PFSK-1 (cell line): ENCODE measurements at regions not wholly inside any gene's neighbourhood (a gene's known extent, or its start where the extent isn't known, plus 50 kb on each side); places are given as distances from the start of the nearest gene placed in this dataset.

Experiments
- FOXP2 ChIP-seq: optimal IDR thresholded peaks from 2 replicates; pipeline ENCODE3; 2011; ENCODE audit warnings: borderline replicate concordance, control low read depth, inconsistent platforms; ENCODE audit not compliant: insufficient read depth; ENCODE audit errors: extremely low read length, extremely low read depth
- POLR2AphosphoS5 ChIP-seq: IDR thresholded peaks from 2 replicates; pipeline ENCODE4 v1.6.1; 2012; ENCODE audit warnings: low read depth, mild to moderate bottlenecking, control low read depth, low read length, moderate library complexity
- REST ChIP-seq, 2 experiments: IDR thresholded peaks; 2 replicates each; pipeline versions ENCODE4 v1.6.1 to v1.8.0; 2011 to 2012; ENCODE audit warnings: low read depth in 2 of 2, low read length in 2 of 2, control low read depth in 1 of 2, inconsistent platforms in 1 of 2, mild to moderate bottlenecking in 1 of 2, moderate library complexity in 1 of 2; ENCODE audit not compliant: insufficient read depth in 1 of 2
- SIN3A ChIP-seq: IDR thresholded peaks from 2 replicates; pipeline ENCODE4 v1.6.1; 2012; ENCODE audit warnings: mild to moderate bottlenecking, low read length, moderate library complexity, borderline replicate concordance; ENCODE audit not compliant: insufficient read depth
- TAF1 ChIP-seq: IDR thresholded peaks from 2 replicates; pipeline ENCODE4 v1.6.1; 2012; ENCODE audit warnings: low read length, control low read depth, borderline replicate concordance; ENCODE audit not compliant: insufficient read depth

GRCh38 chr4:72629540-72629939 is 60.5 kb upstream of the ADAMTS3 start:
- TF ChIP-seq SIN3A (no peak), FOXP2 (no peak), POLR2AphosphoS5 (no peak), REST (IDR thresholded peaks at IDR 0.05; ENCODE audit: insufficient read depth in 1 of 2, low read depth in 2 of 2, low read length in 2 of 2) (no peak), TAF1 (no peak)

GRCh38 chr4:72627723-72628122 is 58.7 kb upstream of the ADAMTS3 start:
- TF ChIP-seq FOXP2 (no peak), TAF1 (no peak), SIN3A (no peak), POLR2AphosphoS5 (no peak), REST (IDR thresholded peaks at IDR 0.05; ENCODE audit: insufficient read depth in 1 of 2, low read depth in 2 of 2, low read length in 2 of 2) (no peak)
